SU-DHL-6 (cell line): ENCODE measurements at regions not wholly inside any gene's neighbourhood (a gene's known extent, or its start where the extent isn't known, plus 50 kb on each side); places are given as distances from the start of the nearest gene placed in this dataset.
"Not testable (repeated sequence)": the region's sequence is repeated elsewhere in the genome, so short reads cannot be mapped to it uniquely, and the experiment has no call there.

Experiments
- H2AFZ ChIP-seq: fragments of 200-600 bp; sonication (generic); 2 replicates; pipeline ENCODE4 v1.6.1; 2014; ENCODE audit warnings: low read depth, mild to moderate bottlenecking, moderate library complexity, mixed read lengths, antibody characterized with exemption, low read length; ENCODE audit not compliant: severe bottlenecking
- H3F3A ChIP-seq: fragments of 200-600 bp; shearing (Covaris generic); 2 replicates; pipeline ENCODE4 v1.6.0; 2016; ENCODE audit warnings: antibody characterized with exemption, mild to moderate bottlenecking; ENCODE audit not compliant: insufficient read depth
- H3K27ac ChIP-seq: fragments of 200-600 bp; sonication (generic); 2 replicates; pipeline ENCODE4 v1.5.1; 2016; ENCODE audit warnings: low read depth, mild to moderate bottlenecking, low read length, moderate library complexity, mixed read lengths
- H3K27me3 ChIP-seq: fragments of 200-600 bp; sonication (generic), shearing (Covaris generic); 2 replicates; pipeline ENCODE4 v1.6.0; 2014; ENCODE audit warnings: mild to moderate bottlenecking, low read length
- H3K36me3 ChIP-seq: fragments of 200-600 bp; sonication (generic); 2 replicates; pipeline ENCODE4 v1.6.1; 2014; ENCODE audit warnings: mild to moderate bottlenecking, low read length, mixed read lengths
- H3K4me2 ChIP-seq: fragments of 300-600, 200-600 bp; shearing (Covaris generic), sonication (generic); 2 replicates; pipeline ENCODE4 v1.6.0; 2014; ENCODE audit warnings: low read length, low read depth, mild to moderate bottlenecking; ENCODE audit not compliant: poor library complexity, severe bottlenecking
- H3K4me3 ChIP-seq: fragments of 200-600 bp; sonication (generic); 2 replicates; pipeline ENCODE4 v1.5.1; 2014; ENCODE audit warnings: antibody characterized with exemption, low read length, mild to moderate bottlenecking, mixed read lengths; ENCODE audit not compliant: insufficient read depth, poor library complexity, severe bottlenecking
- H3K79me2 ChIP-seq: fragments of 200-600 bp; sonication (generic); 2 replicates; pipeline ENCODE4 v1.6.1; 2014; ENCODE audit warnings: mild to moderate bottlenecking, low read length, moderate library complexity; ENCODE audit not compliant: insufficient read depth
- H3K9ac ChIP-seq: fragments of 200-600 bp; sonication (generic); 2 replicates; pipeline ENCODE4 v1.7.0; 2014; ENCODE audit warnings: mild to moderate bottlenecking, low read length
- H3K9me2 ChIP-seq: fragments of 200-600 bp; sonication (generic); replicated peaks from 2 replicates; pipeline ENCODE4 v1.6.1; 2014; ENCODE audit warnings: low read length; ENCODE audit not compliant: insufficient read depth
- H3K9me3 ChIP-seq: fragments of 200-600 bp; sonication (generic); 2 replicates; pipeline ENCODE4 v1.6.1; 2014; ENCODE audit warnings: low read length, mixed read lengths; ENCODE audit not compliant: insufficient read depth
- H4K20me1 ChIP-seq: fragments of 200-600 bp; sonication (generic); 2 replicates; pipeline ENCODE4 v1.6.1; 2014; ENCODE audit warnings: low read depth, mild to moderate bottlenecking, antibody characterized with exemption, low read length, moderate library complexity, mixed read lengths

DNA sequence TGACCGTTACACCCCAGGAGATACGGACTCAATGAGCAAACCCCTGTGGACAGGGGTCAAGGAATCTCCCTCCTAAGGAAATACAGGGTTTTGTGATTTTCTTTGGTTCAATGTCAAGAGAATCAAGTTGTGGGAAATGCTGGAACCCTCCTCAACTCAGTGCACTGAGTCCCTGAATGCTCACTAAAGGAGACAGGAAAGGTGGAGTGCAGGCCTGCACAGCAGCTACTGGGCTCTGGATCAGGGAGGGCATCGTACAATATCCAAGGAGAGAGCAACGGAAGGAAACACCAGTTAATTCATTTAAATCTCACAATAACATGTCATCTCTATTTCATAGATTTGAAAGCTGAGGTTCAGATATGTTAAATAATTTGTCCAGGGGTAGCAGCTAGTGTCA is 263.5 kb upstream of the PLGLB1 start:
- H3K9ac ChIP-seq, H3K79me2 ChIP-seq, H3K4me3 ChIP-seq, H3K4me2 ChIP-seq, H3K9me3 ChIP-seq, H3F3A ChIP-seq, H3K36me3 ChIP-seq, H2AFZ ChIP-seq, H3K27me3 ChIP-seq, H3K27ac ChIP-seq, H3K9me2 ChIP-seq, H4K20me1 ChIP-seq: not testable (repeated sequence)

DNA sequence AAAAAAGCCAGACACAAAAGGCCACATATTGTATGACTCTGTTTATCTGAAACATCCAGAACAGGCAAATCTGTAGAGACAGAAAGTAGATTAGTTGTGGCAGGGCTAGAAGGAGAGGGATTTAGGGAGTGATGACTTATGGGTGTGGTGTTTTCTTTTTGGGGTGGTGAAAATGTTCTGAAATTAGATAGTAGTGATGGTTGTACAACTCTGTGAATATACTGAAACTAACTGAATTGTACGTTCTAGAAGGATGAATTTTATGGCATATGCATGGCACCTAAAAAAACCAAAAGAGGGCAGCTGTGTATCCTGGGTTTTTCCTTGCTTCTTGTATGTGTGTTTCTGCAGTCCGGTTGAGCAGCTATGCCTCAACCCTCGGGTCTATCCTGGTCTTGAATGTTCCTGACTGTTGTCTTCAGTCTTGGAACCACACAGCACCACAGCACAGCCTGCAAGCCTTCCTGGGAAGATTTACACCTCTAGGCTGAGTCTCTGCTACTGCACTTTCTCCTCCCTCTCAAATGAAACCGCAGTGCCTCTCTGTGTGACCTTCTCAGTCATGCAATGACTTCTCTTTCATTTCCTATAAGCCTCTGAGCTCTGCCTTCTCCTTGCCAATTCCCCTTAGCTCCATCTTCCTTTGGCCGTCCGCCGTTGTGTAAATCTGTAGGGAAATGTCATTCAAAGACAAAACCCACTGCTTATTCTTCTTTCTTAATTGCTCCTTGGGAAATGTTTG is 269.1 kb upstream of the PLGLB1 start:
- not testable (repeated sequence) for H3K27ac ChIP-seq, H4K20me1 ChIP-seq, H3F3A ChIP-seq

DNA sequence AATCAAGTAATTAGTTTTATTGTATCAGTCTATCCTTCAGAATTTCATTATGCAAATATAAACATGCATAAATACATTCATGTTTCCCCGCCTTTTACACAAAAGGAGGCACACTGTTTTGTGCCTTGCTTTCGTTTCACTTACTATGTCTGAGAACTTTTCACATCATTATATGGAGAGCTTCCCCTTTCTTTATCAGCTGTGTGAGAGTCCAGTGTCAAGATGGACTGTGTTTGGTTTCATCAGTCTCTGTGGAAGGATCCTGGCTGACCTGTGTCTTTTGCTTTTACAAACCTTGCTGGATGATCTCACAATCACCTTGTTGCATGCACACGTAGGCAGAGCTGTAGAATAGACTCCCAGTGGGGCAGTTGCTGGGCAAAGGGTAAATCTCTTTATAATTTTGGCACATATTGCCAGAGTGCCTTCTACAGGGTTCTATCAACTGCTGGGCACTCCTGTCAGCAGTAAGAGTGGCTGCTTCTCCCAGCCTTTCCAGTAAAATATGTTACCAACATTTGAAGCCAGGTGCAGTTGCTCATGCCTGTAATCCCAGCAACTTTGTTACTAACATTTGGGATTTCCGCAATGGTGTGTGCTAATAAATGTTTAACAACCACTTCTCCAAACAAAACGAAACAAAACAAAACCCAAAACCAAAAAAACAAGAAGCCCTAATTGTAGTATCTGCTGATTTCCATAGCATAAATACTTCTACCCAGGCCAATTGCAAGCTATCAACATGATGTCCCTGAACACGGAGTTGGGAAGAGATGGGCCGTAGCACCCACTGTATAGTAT is 270.0 kb upstream of the PLGLB1 start:
- not testable (repeated sequence) for H3F3A ChIP-seq, H2AFZ ChIP-seq, H3K4me3 ChIP-seq, H3K9me3 ChIP-seq, H3K27me3 ChIP-seq, H3K27ac ChIP-seq, H3K36me3 ChIP-seq, H3K9me2 ChIP-seq, H3K4me2 ChIP-seq, H4K20me1 ChIP-seq, H3K9ac ChIP-seq, H3K79me2 ChIP-seq

More for the DNA sequence above, 269.1 kb upstream of the PLGLB1 start:
- H3K79me2 ChIP-seq, H2AFZ ChIP-seq, H3K9me3 ChIP-seq, H3K9me2 ChIP-seq, H3K27me3 ChIP-seq, H3K36me3 ChIP-seq, H3K4me3 ChIP-seq, H3K4me2 ChIP-seq, H3K9ac ChIP-seq: not testable (repeated sequence)

DNA sequence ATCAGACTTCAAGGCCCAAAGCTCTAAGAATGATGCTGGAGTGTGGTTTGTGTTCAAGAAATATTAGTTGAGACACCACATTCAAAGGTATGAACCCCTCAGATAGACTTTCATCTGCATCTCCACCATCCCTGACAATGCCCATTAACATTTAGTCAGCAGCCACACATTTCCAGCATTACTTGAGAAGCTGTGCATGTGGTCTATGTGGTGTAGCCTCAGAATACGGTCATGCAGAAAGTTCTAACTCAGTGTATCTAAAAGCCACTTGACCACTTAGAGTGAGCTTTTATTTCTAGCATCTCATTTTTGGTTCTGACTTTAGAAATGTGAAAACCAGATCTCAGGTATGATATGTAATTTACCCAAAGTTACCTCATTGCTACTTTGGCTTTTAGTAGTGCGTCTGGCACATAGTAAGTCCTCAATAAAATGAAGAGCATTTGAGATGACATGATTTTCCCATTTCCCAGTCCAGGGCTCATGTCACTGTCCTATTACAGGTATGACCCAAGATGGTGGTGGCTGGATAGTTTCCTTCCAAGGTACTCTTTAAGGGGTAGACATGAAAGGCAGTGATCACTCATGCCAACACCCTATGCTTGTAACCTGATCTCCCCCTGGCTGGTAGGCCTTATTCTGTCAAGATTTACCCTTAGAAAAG is 272.4 kb upstream of the PLGLB1 start:
- not testable (repeated sequence) for H3F3A ChIP-seq, H3K9me3 ChIP-seq, H3K27ac ChIP-seq, H3K27me3 ChIP-seq, H3K9ac ChIP-seq, H3K4me3 ChIP-seq, H3K36me3 ChIP-seq, H3K79me2 ChIP-seq, H4K20me1 ChIP-seq, H3K4me2 ChIP-seq, H2AFZ ChIP-seq, H3K9me2 ChIP-seq

DNA sequence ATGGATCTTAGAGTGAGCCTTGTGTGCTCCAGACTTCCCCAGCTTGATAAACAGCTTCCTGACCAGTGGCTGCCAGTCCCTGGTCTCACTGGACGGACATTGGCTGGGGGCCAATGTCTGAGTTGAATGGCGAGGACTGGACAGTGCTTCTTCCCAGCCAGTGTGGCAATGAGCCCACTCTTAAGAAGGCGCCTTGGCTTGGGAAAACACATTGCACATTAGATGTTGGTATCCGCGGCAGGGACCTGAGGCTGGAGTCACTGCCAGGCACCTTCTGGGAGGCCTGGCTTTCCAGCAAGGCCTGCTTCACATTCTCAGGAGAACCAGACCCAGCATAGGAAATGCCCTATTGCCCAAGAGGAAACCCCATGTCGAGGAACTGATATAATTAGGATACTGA is 273.5 kb upstream of the PLGLB1 start:
- H3K9ac ChIP-seq, H4K20me1 ChIP-seq, H3F3A ChIP-seq, H3K9me2 ChIP-seq, H3K79me2 ChIP-seq, H3K27ac ChIP-seq, H3K36me3 ChIP-seq, H3K9me3 ChIP-seq, H3K4me2 ChIP-seq, H3K27me3 ChIP-seq, H2AFZ ChIP-seq, H3K4me3 ChIP-seq: not testable (repeated sequence)

DNA sequence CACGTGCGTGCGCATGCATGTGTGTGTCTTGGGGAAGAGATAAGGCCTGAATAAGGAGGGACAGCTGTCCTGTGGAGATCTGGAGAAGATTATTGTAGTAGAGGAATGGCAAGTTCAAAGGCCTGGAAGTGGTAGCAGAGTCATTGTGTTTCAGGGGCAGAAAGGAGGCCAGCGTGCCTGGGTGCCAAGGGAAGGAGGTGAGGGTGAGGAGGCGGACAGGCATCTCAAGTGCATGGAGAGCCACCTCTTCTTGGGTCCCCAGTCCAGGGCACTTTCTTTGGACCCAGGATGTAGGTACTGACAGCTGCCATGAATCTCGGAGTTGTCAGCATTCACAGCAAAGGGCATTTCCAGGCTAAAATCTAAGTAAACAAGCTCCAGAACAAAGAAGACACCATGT is 279.7 kb upstream of the PLGLB1 start:
- not testable (repeated sequence) for H3K4me2 ChIP-seq, H3K79me2 ChIP-seq, H3K4me3 ChIP-seq, H3F3A ChIP-seq, H3K27me3 ChIP-seq, H3K9ac ChIP-seq, H3K9me2 ChIP-seq, H2AFZ ChIP-seq, H3K36me3 ChIP-seq, H3K27ac ChIP-seq, H3K9me3 ChIP-seq, H4K20me1 ChIP-seq

DNA sequence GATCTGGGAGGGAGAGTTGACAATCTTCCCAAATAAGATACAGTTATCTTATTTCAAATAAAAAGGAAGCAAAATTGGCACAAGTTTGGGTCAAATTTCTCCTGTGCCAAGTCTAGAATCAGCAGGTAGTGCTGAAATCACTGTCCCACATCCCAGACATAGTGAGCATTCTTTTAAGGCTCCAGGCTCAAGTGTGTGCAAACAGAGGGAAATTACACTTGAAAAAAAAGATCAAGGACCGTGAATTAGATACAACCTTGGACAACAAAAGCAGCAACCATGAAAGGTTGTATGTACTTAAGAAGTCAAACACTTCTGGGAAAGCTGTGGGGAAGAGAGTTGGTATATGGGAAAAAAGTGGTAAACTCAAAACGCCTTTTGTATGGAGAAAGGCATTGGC is 280.2 kb upstream of the PLGLB1 start:
- not testable (repeated sequence) for H3K4me2 ChIP-seq, H3K9me2 ChIP-seq, H3K9ac ChIP-seq, H3K79me2 ChIP-seq, H3K27ac ChIP-seq, H3F3A ChIP-seq, H3K9me3 ChIP-seq, H4K20me1 ChIP-seq, H3K27me3 ChIP-seq, H3K36me3 ChIP-seq, H3K4me3 ChIP-seq, H2AFZ ChIP-seq

DNA sequence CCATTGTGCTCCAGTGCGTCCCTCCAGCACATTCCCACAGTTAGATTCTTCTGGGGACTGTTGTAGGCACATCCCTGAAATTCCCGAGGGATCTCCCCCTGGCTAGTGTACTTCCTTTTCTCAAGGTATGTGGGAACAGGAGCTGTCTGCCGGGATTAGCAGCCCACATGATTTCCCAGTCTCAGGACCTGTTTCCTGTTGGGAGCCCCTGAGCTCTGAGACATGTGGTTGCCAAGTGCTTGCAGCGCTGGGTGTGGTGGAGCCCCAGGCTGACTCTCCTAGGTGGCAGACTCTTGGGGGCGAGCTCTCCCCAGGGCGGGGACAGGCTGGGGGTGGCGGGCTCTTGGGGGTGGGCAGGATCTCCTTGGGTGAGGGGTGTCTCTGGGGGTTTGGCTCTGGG is 287.0 kb upstream of the PLGLB1 start:
- not testable (repeated sequence) for H3K36me3 ChIP-seq, H3F3A ChIP-seq, H3K4me3 ChIP-seq, H3K4me2 ChIP-seq, H2AFZ ChIP-seq, H3K79me2 ChIP-seq, H3K9ac ChIP-seq, H3K27ac ChIP-seq, H3K9me2 ChIP-seq, H3K9me3 ChIP-seq, H4K20me1 ChIP-seq, H3K27me3 ChIP-seq
